GM12878 (cell line): ENCODE measurements at regions not wholly inside any gene's neighbourhood (a gene's known extent, or its start where the extent isn't known, plus 50 kb on each side); places are given as distances from the start of the nearest gene placed in this dataset.

ENCODE experiments used
- ATAC-seq: fragments of 200-7000 bp; cut with Tn5 transposase; 3 replicates; pipeline ENCODE4 v1.9.1; 2020; ENCODE audit warnings: mild to moderate bottlenecking, moderate library complexity
- BruUV-seq: library from RNA; stranded (reverse); fragments of 400-500 nt; replicated peaks from 2 replicates; lab custom pipeline; 2021; lab: Mats Ljungman, UMichigan
- CTCF ChIA-PET: fragments of 300-600 bp; sonication (Branson Sonifier 250); formaldehyde crosslinking; extraction: SDS; loops from one replicate; lab custom pipeline; 2021; ENCODE audit warnings: inconsistent platforms; lab: Yijun Ruan, JAX
- POLR2A ChIA-PET: fragments of 350-600 bp; formaldehyde crosslinking; extraction: SDS; loops from one replicate; lab custom pipeline; 2021; ENCODE audit warnings: inconsistent platforms; lab: Charles Lee
- RAD21 ChIA-PET: fragments of 300-600 bp; sonication (Branson Sonifier 250); formaldehyde crosslinking; loops from one replicate; lab custom pipeline; 2023; ENCODE audit warnings: antibody characterized with exemption; ENCODE audit not compliant: unreplicated experiment; lab: Charles Lee
- SMC1A ChIA-PET: fragments of 300-600 bp; sonication (Branson Sonifier 250); formaldehyde crosslinking; loops from one replicate; lab custom pipeline; 2023; ENCODE audit not compliant: unreplicated experiment, uncharacterized antibody; lab: Charles Lee
- DNase-seq: peaks from one replicate; pipeline ENCODE4 v3.0.0-alpha.2; 2011; ENCODE audit warnings: low read depth, low spot score
- FAIRE-seq: peaks from 3 replicates; lab custom pipeline; 2011; peaks lifted over from hg19 to GRCh38; lab: Jason Lieb, UNC
- H2AFZ ChIP-seq: 2 replicates; pipeline ENCODE4 v1.6.0; 2011; ENCODE audit warnings: low read depth, low read length, control low read depth; ENCODE audit not compliant: control insufficient read depth
- H3K27ac ChIP-seq: 2 replicates; pipeline ENCODE4 v1.5.1; 2011; ENCODE audit warnings: control low read depth; ENCODE audit not compliant: control insufficient read depth, insufficient read depth
- H3K27me3 ChIP-seq, 2 experiments: replicated peaks in 1 of 2; 2 replicates each; pipeline versions ENCODE4 v1.6.0 to v1.6.1; 2011; ENCODE audit warnings: low read length in 1 of 2; ENCODE audit not compliant: control insufficient read depth in 2 of 2, insufficient read depth in 2 of 2
- H3K36me3 ChIP-seq, 2 experiments: 2 replicates each; pipeline ENCODE4 v1.5.1; 2011; ENCODE audit warnings: low read length in 1 of 2; ENCODE audit not compliant: control insufficient read depth in 2 of 2, insufficient read depth in 2 of 2
- H3K4me1 ChIP-seq: 2 replicates; pipeline ENCODE4 v1.6.1; 2011; ENCODE audit warnings: mild to moderate bottlenecking, low read length, moderate library complexity, mixed read lengths; ENCODE audit not compliant: control insufficient read depth, insufficient read depth
- H3K4me2 ChIP-seq: 2 replicates; pipeline ENCODE4 v1.6.0; 2011; ENCODE audit warnings: control low read depth; ENCODE audit not compliant: control insufficient read depth, insufficient read depth
- H3K4me3 ChIP-seq: fragments of 200-600 bp; sonication (generic); 2 replicates; pipeline ENCODE4 v1.5.1; 2016
- H3K79me2 ChIP-seq: 2 replicates; pipeline ENCODE4 v1.6.0; 2011; ENCODE audit warnings: low read length; ENCODE audit not compliant: control insufficient read depth, insufficient read depth
- H3K9ac ChIP-seq: 2 replicates; pipeline ENCODE4 v1.8.0; 2011; ENCODE audit warnings: low read length, control low read depth, mixed read lengths; ENCODE audit not compliant: control insufficient read depth, insufficient read depth
- H3K9me3 ChIP-seq: replicated peaks from 3 replicates; pipeline ENCODE4 v1.5.1; 2011; ENCODE audit warnings: mild to moderate bottlenecking, low read length; ENCODE audit not compliant: control insufficient read depth, insufficient read depth
- H4K20me1 ChIP-seq: 2 replicates; pipeline ENCODE4 v1.6.0; 2011; ENCODE audit not compliant: control insufficient read depth, insufficient read depth
- CTCF ChIP-seq, 3 experiments: IDR thresholded peaks in 2 of 3; conservative IDR thresholded peaks in 1 of 3; 2 replicates each; pipeline ENCODE4 v1.5.1; 2011; ENCODE audit warnings: low read depth in 3 of 3, low read length in 3 of 3, mild to moderate bottlenecking in 3 of 3, control low read depth in 2 of 3, moderate library complexity in 2 of 3, inconsistent platforms in 1 of 3, mixed read lengths in 1 of 3; ENCODE audit not compliant: control insufficient read depth in 2 of 3, insufficient read depth in 1 of 3; ENCODE audit errors: extremely low read depth in 1 of 3
- FOXK2 ChIP-seq: fragments of 450-650 bp; IDR thresholded peaks from 2 replicates; pipeline ENCODE4 v1.6.1; 2017; ENCODE audit warnings: mild to moderate bottlenecking, moderate library complexity
- KDM1A ChIP-seq: fragments of 200-600 bp; sonication (generic); IDR thresholded peaks from 2 replicates; pipeline ENCODE4 v1.6.1; 2016; ENCODE audit warnings: borderline replicate concordance
- MEF2A ChIP-seq: IDR thresholded peaks from 2 replicates; pipeline ENCODE4 v1.6.1; 2011; ENCODE audit warnings: low read depth, mild to moderate bottlenecking, low read length, moderate library complexity; ENCODE audit not compliant: insufficient read depth
- NFIC ChIP-seq: IDR thresholded peaks from 2 replicates; pipeline ENCODE4 v1.6.1; 2012; ENCODE audit warnings: low read depth, mild to moderate bottlenecking, inconsistent platforms, low read length, moderate library complexity
- NFXL1 ChIP-seq: fragments of 450-650 bp; IDR thresholded peaks from 2 replicates; pipeline ENCODE4 v1.6.1; 2017; ENCODE audit warnings: antibody characterized with exemption, mild to moderate bottlenecking, borderline replicate concordance
- USF2 ChIP-seq: IDR thresholded peaks from 2 replicates; pipeline ENCODE4 v1.6.1; 2011; ENCODE audit warnings: low read depth, low read length, improper control_type of control experiment, borderline replicate concordance
- ZZZ3 ChIP-seq: IDR thresholded peaks from 2 replicates; pipeline ENCODE4 v1.6.1; 2011; ENCODE audit warnings: low read depth; ENCODE audit not compliant: control insufficient read depth, insufficient read length
- WGBS: methylation state at CpG from one replicate; pipeline ENCODE4 v1.1.6; 2016; ENCODE audit warnings: low lambda C conversion rate; ENCODE audit not compliant: insufficient replicate concordance, insufficient coverage; ENCODE audit errors: missing lambda C conversion rate; 5-methylcytosine and 5-hydroxymethylcytosine counted together
- in situ Hi-C: fragments of 300-500 bp; cut with MboI; formaldehyde crosslinking; loops from 9 replicates; pipeline ENCODE4 v1.14.3; 2018; ENCODE audit warnings: mixed read lengths
- intact Hi-C: fragments of 100-400 bp; cut with micrococcal nuclease; formaldehyde crosslinking; loops from one replicate; pipeline ENCODE4 v1.14.2; 2022; ENCODE audit not compliant: unreplicated experiment
- TF ChIP-seq, protein P1 (sequence below): IDR thresholded peaks from 2 replicates; pipeline ENCODE4 v1.6.1; 2011; ENCODE audit warnings: borderline replicate concordance, low read depth, mild to moderate bottlenecking, moderate library complexity, low read length; ENCODE audit not compliant: insufficient read depth, poor library complexity, severe bottlenecking
- TF ChIP-seq, protein P2 (sequence below): fragments of 450-650 bp; formaldehyde crosslinking; IDR thresholded peaks from 2 replicates; pipeline ENCODE4 v1.5.0; 2022; ENCODE audit warnings: mild to moderate bottlenecking, missing genetic modification characterization

DNA sequence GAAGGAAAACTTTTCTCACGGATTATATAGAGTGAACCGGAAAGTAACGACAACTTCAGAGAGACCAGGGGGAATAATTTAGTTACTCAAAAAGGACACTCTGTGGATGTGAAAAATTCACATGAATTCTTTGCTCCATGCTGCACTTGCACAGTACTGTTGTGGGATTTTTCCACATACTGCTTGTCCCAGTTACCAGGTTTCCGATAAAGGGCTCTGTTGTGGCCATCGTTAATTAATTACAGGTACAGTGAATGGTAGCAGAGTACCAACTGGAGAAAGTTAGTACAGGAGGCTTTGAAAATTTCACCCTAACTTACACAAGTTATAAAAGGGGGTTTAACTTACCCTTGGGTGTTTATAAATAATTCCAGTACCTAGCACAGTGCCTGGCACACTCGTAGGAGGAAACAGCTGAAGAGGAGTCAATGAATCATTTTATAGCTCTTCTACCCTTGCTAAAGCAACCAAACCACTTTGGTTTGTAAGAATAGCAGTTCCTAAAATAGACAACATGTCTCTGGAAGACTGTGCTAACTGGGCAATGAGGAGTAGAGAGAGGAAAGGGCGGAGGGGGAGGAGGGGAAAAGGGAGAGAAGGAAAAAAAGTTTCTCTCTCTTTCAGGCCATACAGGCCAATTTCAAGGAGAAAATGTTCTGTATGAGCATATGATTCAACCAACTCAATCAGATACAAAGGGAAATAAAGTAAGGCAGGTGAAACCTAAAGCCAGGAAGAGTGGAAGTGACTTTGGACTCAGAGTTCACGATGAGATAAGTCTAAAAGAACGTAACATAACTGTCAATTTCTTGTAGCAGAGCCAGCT lies 98.3 kb upstream of the MAGI3 start:
- no peaks in the 10 kb centered on the region for H3K36me3 ChIP-seq
- RAD21 ChIA-PET, result no interaction called here
- in situ Hi-C loops, result no loop called here
- TF ChIP-seq, protein P1, sequence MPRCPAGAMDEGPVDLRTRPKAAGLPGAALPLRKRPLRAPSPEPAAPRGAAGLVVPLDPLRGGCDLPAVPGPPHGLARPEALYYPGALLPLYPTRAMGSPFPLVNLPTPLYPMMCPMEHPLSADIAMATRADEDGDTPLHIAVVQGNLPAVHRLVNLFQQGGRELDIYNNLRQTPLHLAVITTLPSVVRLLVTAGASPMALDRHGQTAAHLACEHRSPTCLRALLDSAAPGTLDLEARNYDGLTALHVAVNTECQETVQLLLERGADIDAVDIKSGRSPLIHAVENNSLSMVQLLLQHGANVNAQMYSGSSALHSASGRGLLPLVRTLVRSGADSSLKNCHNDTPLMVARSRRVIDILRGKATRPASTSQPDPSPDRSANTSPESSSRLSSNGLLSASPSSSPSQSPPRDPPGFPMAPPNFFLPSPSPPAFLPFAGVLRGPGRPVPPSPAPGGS, result no peak
- no peak for TF ChIP-seq ZZZ3
- TF ChIP-seq FOXK2, result no peak
- TF ChIP-seq CTCF (IDR thresholded peaks at IDR 0.05 in 2 of 3, conservative IDR thresholded peaks at IDR 0.05 in 1 of 3; ENCODE audit: control insufficient read depth in 2 of 3, extremely low read depth in 1 of 3, insufficient read depth in 1 of 3, low read depth in 3 of 3, low read length in 3 of 3), result no peak
- TF ChIP-seq MEF2A, result no peak
- no peak for TF ChIP-seq KDM1A
- TF ChIP-seq USF2, result no peak
- TF ChIP-seq, protein P2, sequence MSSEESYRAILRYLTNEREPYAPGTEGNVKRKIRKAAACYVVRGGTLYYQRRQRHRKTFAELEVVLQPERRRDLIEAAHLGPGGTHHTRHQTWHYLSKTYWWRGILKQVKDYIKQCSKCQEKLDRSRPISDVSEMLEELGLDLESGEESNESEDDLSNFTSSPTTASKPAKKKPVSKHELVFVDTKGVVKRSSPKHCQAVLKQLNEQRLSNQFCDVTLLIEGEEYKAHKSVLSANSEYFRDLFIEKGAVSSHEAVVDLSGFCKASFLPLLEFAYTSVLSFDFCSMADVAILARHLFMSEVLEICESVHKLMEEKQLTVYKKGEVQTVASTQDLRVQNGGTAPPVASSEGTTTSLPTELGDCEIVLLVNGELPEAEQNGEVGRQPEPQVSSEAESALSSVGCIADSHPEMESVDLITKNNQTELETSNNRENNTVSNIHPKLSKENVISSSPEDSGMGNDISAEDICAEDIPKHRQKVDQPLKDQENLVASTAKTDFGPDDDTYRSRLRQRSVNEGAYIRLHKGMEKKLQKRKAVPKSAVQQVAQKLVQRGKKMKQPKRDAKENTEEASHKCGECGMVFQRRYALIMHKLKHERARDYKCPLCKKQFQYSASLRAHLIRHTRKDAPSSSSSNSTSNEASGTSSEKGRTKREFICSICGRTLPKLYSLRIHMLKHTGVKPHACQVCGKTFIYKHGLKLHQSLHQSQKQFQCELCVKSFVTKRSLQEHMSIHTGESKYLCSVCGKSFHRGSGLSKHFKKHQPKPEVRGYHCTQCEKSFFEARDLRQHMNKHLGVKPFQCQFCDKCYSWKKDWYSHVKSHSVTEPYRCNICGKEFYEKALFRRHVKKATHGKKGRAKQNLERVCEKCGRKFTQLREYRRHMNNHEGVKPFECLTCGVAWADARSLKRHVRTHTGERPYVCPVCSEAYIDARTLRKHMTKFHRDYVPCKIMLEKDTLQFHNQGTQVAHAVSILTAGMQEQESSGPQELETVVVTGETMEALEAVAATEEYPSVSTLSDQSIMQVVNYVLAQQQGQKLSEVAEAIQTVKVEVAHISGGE, result no peak
- no peak for TF ChIP-seq NFIC
- TF ChIP-seq NFXL1, result no peak

More for the DNA sequence above, 98.3 kb upstream of the MAGI3 start:
- no peak overlapping the region for H3K4me2 ChIP-seq
- H3K4me3 ChIP-seq, result no peak overlapping the region
- no peak overlapping the region for H2AFZ ChIP-seq
- FAIRE-seq (no peak), DNase-seq (no peak), ATAC-seq (no peak)
- no peaks in the 10 kb centered on the region; a peak in 1 of 4 replicates for H3K27me3 ChIP-seq
- intact Hi-C loops, result no loop called here
- H3K79me2 ChIP-seq, result no peaks in the 10 kb centered on the region
- POLR2A ChIA-PET, result no interaction called here
- no peak overlapping the region for H3K27ac ChIP-seq
- H3K9me3 ChIP-seq, result no peaks in the 10 kb centered on the region
- no peaks in the 10 kb centered on the region for H3K4me1 ChIP-seq
- no peaks in the 10 kb centered on the region for H4K20me1 ChIP-seq
- CTCF ChIA-PET, result no interaction called here
- BruUV-seq, result no TSS peak
- 48% methylated on average over 9 of the region's 9 CpGs for WGBS
- SMC1A ChIA-PET, result no interaction called here
- H3K9ac ChIP-seq, result no peak overlapping the region
